ENCODE measurements at regions not wholly inside any gene's neighbourhood (a gene's known extent, or its start where the extent isn't known, plus 50 kb on each side); places are given as distances from the start of the nearest gene placed in this dataset.

- no peaks in the 10 kb centered on the region for H3K4me1 ChIP-seq (ENCODE audit: low read depth)
- H3K4me3 ChIP-seq = no peak overlapping the region
- H3K36me3 ChIP-seq = no peaks in the 10 kb centered on the region
- peak; percentile 43 for TF ChIP-seq CTCF (IDR thresholded peaks at IDR 0.05; ENCODE audit: low read depth, low read length)
- no peaks in the 10 kb centered on the region for H3K27me3 ChIP-seq
- no peak overlapping the region for H3K27ac ChIP-seq
- DNase-seq (ENCODE audit: low read depth in 1 of 2, low spot score in 1 of 2) = peak in 1 of 2 donors; percentile 86
- no peaks in the 10 kb centered on the region for H3K9me3 ChIP-seq (ENCODE audit: low read depth)
Measured at GRCh38 chr12:125533434-125534029, 468.3 kb downstream of the AACS start.

GRCh38 chr12:125538401-125539199 is 473.4 kb downstream of the AACS start:
- Histone ChIP-seq H3K27ac (no peak overlapping the region), H3K4me1 (ENCODE audit: low read depth) (no peaks in the 10 kb centered on the region), H3K36me3 (no peaks in the 10 kb centered on the region), H3K4me3 (no peak overlapping the region), H3K9me3 (ENCODE audit: low read depth) (no peaks in the 10 kb centered on the region), H3K27me3 (no peaks in the 10 kb centered on the region)
- TF ChIP-seq CTCF (IDR thresholded peaks at IDR 0.05; ENCODE audit: low read depth, low read length) = no peak
- DNase-seq (ENCODE audit: low read depth in 1 of 2, low spot score in 1 of 2) = no peak

GRCh38 chr12:125540580-125541204 is 475.5 kb downstream of the AACS start:
- Histone ChIP-seq H3K9me3 (ENCODE audit: low read depth) (no peaks in the 10 kb centered on the region), H3K4me3 (no peak overlapping the region), H3K36me3 (no peaks in the 10 kb centered on the region), H3K27me3 (no peaks in the 10 kb centered on the region), H3K4me1 (ENCODE audit: low read depth) (no peaks in the 10 kb centered on the region), H3K27ac (no peak overlapping the region)
- DNase-seq (ENCODE audit: low read depth in 1 of 2, low spot score in 1 of 2) = no peak
- no peak for TF ChIP-seq CTCF (IDR thresholded peaks at IDR 0.05; ENCODE audit: low read depth, low read length)

GRCh38 chr12:125544960-125545359 is 479.7 kb downstream of the AACS start:
- Histone ChIP-seq H3K4me1 (ENCODE audit: low read depth) (peaks cover 17% of the 10 kb centered on the region), H3K4me3 (no peak overlapping the region), H3K9me3 (ENCODE audit: low read depth) (no peaks in the 10 kb centered on the region), H3K36me3 (no peaks in the 10 kb centered on the region), H3K27me3 (no peaks in the 10 kb centered on the region), H3K27ac (no peak overlapping the region)
- DNase-seq (ENCODE audit: low read depth in 1 of 2, low spot score in 1 of 2) = no peak
- TF ChIP-seq CTCF (IDR thresholded peaks at IDR 0.05; ENCODE audit: low read depth, low read length) = no peak

- no peak for TF ChIP-seq CTCF (IDR thresholded peaks at IDR 0.05; ENCODE audit: low read depth, low read length)
- no peak for DNase-seq (ENCODE audit: low read depth in 1 of 2, low spot score in 1 of 2)
- Histone ChIP-seq H3K36me3 (no peaks in the 10 kb centered on the region), H3K4me1 (ENCODE audit: low read depth) (peaks cover 17% of the 10 kb centered on the region), H3K27ac (no peak overlapping the region), H3K4me3 (no peak overlapping the region), H3K9me3 (ENCODE audit: low read depth) (no peaks in the 10 kb centered on the region), H3K27me3 (no peaks in the 10 kb centered on the region)
Measured at GRCh38 chr12:125549171-125549570, 483.9 kb downstream of the AACS start.
